ENCODE measurements at regions not wholly inside any gene's neighbourhood (a gene's known extent, or its start where the extent isn't known, plus 50 kb on each side); places are given as distances from the start of the nearest gene placed in this dataset.

- DNase-seq, result peak; percentile 63 to 82
Measured at GRCh38 chr2:203814661-203815540, 52.7 kb upstream of the CTLA4 start.

GRCh38 chr2:203815541-203815898 lies 52.1 kb upstream of the CTLA4 start:
- DNase-seq, result no peak

- no peak for DNase-seq
Measured at GRCh38 chr2:203817147-203817546, 50.4 kb upstream of the CTLA4 start.

Measured in CD4-positive, alpha-beta T cell treated with Interferon alpha-2 for 1 hour (primary cell).